ENCODE measurements at regions not wholly inside any gene's neighbourhood (a gene's known extent, or its start where the extent isn't known, plus 50 kb on each side); places are given as distances from the start of the nearest gene placed in this dataset.

DNA sequence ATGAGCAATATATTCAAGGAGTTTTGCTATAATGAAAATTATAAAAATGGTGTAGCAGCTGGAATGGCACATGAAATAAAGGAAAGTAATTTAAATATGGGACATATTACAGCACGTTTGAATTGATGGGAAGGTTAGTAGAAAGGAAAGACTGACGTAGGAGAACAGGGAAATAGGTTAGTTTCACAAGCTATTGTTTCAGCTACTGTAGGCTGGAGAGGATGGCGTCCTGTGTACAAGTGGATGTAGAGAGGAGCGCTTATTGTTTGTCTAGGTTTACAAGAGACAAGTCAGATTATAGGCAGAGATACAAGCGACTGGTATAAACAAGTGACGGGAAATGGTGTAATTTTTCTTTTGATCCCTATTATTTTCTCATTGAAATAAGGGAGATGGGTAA lies 431.2 kb upstream of the PDE3A start:
- Histone ChIP-seq H3K79me2 (ENCODE audit: control insufficient read depth, low read length) (no peaks in the 10 kb centered on the region), H3K27me3 (ENCODE audit: control insufficient read depth, low read length) (no peaks in the 10 kb centered on the region; the same call in 1 of the 2 replicates), H3K36me3 (ENCODE audit: control insufficient read depth, low read length) (no peaks in the 10 kb centered on the region), H3K27ac (ENCODE audit: low read depth, low read length) (no peak overlapping the region), H3K9me2 (replicated peaks; ENCODE audit: control insufficient read depth, low read length) (no peaks in the 10 kb centered on the region), H3F3A (ENCODE audit: control insufficient read depth, insufficient read depth) (no peaks in the 10 kb centered on the region), H3K9me3 (ENCODE audit: control insufficient read depth, insufficient read depth, low read length) (no peaks in the 10 kb centered on the region), H3K4me1 (ENCODE audit: control insufficient read depth, low read length) (no peaks in the 10 kb centered on the region), H3K4me3 (ENCODE audit: low read length) (no peak overlapping the region), H4K20me1 (ENCODE audit: control insufficient read depth, insufficient read depth, low read depth, low read length) (no peaks in the 10 kb centered on the region), H3K4me2 (ENCODE audit: low read length) (no peak overlapping the region)
- TF ChIP-seq EZH2phosphoT487 (IDR thresholded peaks at IDR 0.05; ENCODE audit: borderline replicate concordance, low read length) = no peak
- no peak for TF ChIP-seq CTCF (IDR thresholded peaks at IDR 0.05; ENCODE audit: low read depth, low read length, poor library complexity, severe bottlenecking)

DNA sequence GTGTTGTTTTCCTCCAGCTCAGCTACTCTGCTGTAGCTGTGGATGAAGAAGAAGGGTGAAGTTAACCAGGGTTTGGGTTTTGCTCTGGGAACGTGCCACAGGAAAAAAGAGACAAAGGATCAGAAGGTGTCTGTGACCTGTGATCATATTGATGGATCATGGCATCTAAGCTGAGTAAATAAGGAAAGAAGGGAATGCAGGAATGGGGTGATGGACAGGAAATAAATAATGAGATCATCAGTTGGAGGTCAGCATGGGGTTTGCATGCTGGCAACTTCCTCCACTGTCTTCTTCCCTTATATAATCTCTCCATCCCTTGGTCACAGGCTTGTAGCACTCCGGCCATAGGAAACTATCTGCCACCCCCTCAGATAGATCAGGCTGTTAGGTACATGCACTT lies 430.3 kb upstream of the PDE3A start:
- no peak for TF ChIP-seq CTCF (IDR thresholded peaks at IDR 0.05; ENCODE audit: low read depth, low read length, poor library complexity, severe bottlenecking)
- TF ChIP-seq EZH2phosphoT487 (IDR thresholded peaks at IDR 0.05; ENCODE audit: borderline replicate concordance, low read length) = no peak
- no peak overlapping the region for H3K4me2 ChIP-seq (ENCODE audit: low read length)

DNA sequence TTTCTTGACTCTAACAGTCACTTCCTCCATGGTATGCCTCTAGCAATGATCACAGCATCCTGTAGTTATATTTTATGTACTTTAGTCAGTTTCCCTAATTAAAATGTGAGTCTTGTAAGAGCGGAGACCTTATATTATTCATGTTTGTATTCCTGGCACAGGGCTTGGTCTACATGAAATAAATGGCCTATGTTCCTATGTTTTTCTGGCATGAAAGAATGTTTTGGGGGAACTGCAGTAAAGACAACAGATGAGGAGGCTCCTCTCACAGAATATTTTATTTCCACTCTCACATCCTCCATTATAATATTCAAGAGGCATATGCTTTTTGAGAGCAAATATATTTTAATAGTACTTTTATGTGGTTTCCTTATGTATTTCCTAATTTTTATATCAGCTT lies 429.8 kb upstream of the PDE3A start:
- H3K4me1 ChIP-seq (ENCODE audit: control insufficient read depth, low read length) = no peaks in the 10 kb centered on the region
- H3F3A ChIP-seq (ENCODE audit: control insufficient read depth, insufficient read depth) = no peaks in the 10 kb centered on the region
- no peaks in the 10 kb centered on the region for H3K9me3 ChIP-seq (ENCODE audit: control insufficient read depth, insufficient read depth, low read length)
- no peak overlapping the region for H3K4me3 ChIP-seq (ENCODE audit: low read length)
- H3K79me2 ChIP-seq (ENCODE audit: control insufficient read depth, low read length) = no peaks in the 10 kb centered on the region
- H3K27ac ChIP-seq (ENCODE audit: low read depth, low read length) = no peak overlapping the region
- H4K20me1 ChIP-seq (ENCODE audit: control insufficient read depth, insufficient read depth, low read depth, low read length) = no peaks in the 10 kb centered on the region
- TF ChIP-seq EZH2phosphoT487 (IDR thresholded peaks at IDR 0.05; ENCODE audit: borderline replicate concordance, low read length) = no peak
- TF ChIP-seq CTCF (IDR thresholded peaks at IDR 0.05; ENCODE audit: low read depth, low read length, poor library complexity, severe bottlenecking) = no peak
- H3K4me2 ChIP-seq (ENCODE audit: low read length) = no peak overlapping the region
- H3K27me3 ChIP-seq (ENCODE audit: control insufficient read depth, low read length) = no peaks in the 10 kb centered on the region; the same call in 1 of the 2 replicates
- H3K36me3 ChIP-seq (ENCODE audit: control insufficient read depth, low read length) = no peaks in the 10 kb centered on the region
- H3K9me2 ChIP-seq (replicated peaks; ENCODE audit: control insufficient read depth, low read length) = no peaks in the 10 kb centered on the region

More for the DNA sequence above, 430.3 kb upstream of the PDE3A start:
- no peaks in the 10 kb centered on the region for H3F3A ChIP-seq (ENCODE audit: control insufficient read depth, insufficient read depth)
- H4K20me1 ChIP-seq (ENCODE audit: control insufficient read depth, insufficient read depth, low read depth, low read length) = no peaks in the 10 kb centered on the region
- no peaks in the 10 kb centered on the region for H3K79me2 ChIP-seq (ENCODE audit: control insufficient read depth, low read length)
- H3K4me3 ChIP-seq (ENCODE audit: low read length) = no peak overlapping the region
- H3K9me3 ChIP-seq (ENCODE audit: control insufficient read depth, insufficient read depth, low read length) = no peaks in the 10 kb centered on the region
- H3K27me3 ChIP-seq (ENCODE audit: control insufficient read depth, low read length) = no peaks in the 10 kb centered on the region; the same call in 1 of the 2 replicates
- no peaks in the 10 kb centered on the region for H3K36me3 ChIP-seq (ENCODE audit: control insufficient read depth, low read length)
- no peak overlapping the region for H3K27ac ChIP-seq (ENCODE audit: low read depth, low read length)
- no peaks in the 10 kb centered on the region for H3K4me1 ChIP-seq (ENCODE audit: control insufficient read depth, low read length)
- no peaks in the 10 kb centered on the region for H3K9me2 ChIP-seq (replicated peaks; ENCODE audit: control insufficient read depth, low read length)

DNA sequence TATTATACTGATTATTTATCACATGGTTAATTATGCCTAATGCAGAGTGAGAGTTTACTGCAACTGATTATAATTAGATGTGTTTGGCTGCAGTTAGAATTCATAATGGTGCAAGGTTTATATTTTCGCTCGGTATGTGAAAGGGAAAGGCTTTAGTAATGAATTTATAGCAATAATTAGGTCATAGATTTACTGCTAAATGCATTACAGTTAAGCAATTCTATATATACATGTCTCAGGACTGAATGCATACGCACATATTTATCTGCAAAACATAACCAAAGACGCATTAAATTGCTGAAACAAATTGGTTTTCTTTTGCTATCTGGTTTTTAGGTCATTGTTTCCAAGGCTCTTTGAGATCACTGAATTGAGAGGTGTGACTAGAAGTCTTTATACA lies 428.1 kb upstream of the PDE3A start:
- no peaks in the 10 kb centered on the region for H3K79me2 ChIP-seq (ENCODE audit: control insufficient read depth, low read length)
- H3K36me3 ChIP-seq (ENCODE audit: control insufficient read depth, low read length) = no peaks in the 10 kb centered on the region
- no peaks in the 10 kb centered on the region for H3K9me2 ChIP-seq (replicated peaks; ENCODE audit: control insufficient read depth, low read length)
- no peaks in the 10 kb centered on the region for H3F3A ChIP-seq (ENCODE audit: control insufficient read depth, insufficient read depth)
- H3K27me3 ChIP-seq (ENCODE audit: control insufficient read depth, low read length) = no peaks in the 10 kb centered on the region
- H3K4me2 ChIP-seq (ENCODE audit: low read length) = no peak overlapping the region
- H4K20me1 ChIP-seq (ENCODE audit: control insufficient read depth, insufficient read depth, low read depth, low read length) = no peaks in the 10 kb centered on the region
- H3K4me3 ChIP-seq (ENCODE audit: low read length) = no peak overlapping the region
- H3K9me3 ChIP-seq (ENCODE audit: control insufficient read depth, insufficient read depth, low read length) = no peaks in the 10 kb centered on the region
- H3K4me1 ChIP-seq (ENCODE audit: control insufficient read depth, low read length) = no peaks in the 10 kb centered on the region
- H3K27ac ChIP-seq (ENCODE audit: low read depth, low read length) = no peak overlapping the region
- TF ChIP-seq EZH2phosphoT487 (IDR thresholded peaks at IDR 0.05; ENCODE audit: borderline replicate concordance, low read length) = no peak
- TF ChIP-seq CTCF (IDR thresholded peaks at IDR 0.05; ENCODE audit: low read depth, low read length, poor library complexity, severe bottlenecking) = no peak
